ENCODE measurements at regions not wholly inside any gene's neighbourhood (a gene's known extent, or its start where the extent isn't known, plus 50 kb on each side); places are given as distances from the start of the nearest gene placed in this dataset.

DNA sequence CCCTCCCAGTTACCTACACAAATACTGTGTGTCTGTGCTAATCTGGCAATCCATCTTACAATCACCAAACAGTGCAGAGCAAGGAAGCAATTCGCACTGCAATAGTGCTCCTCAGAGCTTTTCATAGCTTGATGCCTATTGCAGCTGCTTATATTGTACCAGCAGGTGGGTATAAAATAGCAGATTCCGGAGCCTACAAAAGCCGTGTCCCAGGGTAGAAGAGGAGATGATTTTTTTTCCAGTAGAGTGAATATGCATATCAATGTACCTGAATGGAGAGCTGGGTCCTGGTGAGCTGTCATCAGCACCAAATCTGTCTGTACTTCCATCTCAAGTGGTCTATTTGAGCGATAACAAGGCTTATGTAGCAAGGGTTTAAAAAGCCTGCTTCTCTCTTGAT is 668.4 kb downstream of the DIAPH3 start:
- Histone ChIP-seq H3K9me3 (ENCODE audit: control insufficient read depth, insufficient read depth, low read length) (no peaks in the 10 kb centered on the region), H3K79me2 (ENCODE audit: control insufficient read depth, low read length) (no peaks in the 10 kb centered on the region), H3K9me2 (replicated peaks; ENCODE audit: control insufficient read depth, low read length) (no peaks in the 10 kb centered on the region), H3K36me3 (ENCODE audit: control insufficient read depth, low read length) (no peaks in the 10 kb centered on the region), H3K4me3 (ENCODE audit: low read length) (no peak overlapping the region), H3K27me3 (ENCODE audit: control insufficient read depth, low read length) (no peaks in the 10 kb centered on the region), H3K4me1 (ENCODE audit: control insufficient read depth, low read length) (no peaks in the 10 kb centered on the region), H4K20me1 (ENCODE audit: control insufficient read depth, insufficient read depth, low read depth, low read length) (no peaks in the 10 kb centered on the region), H3F3A (ENCODE audit: control insufficient read depth, insufficient read depth) (no peaks in the 10 kb centered on the region), H3K4me2 (ENCODE audit: low read length) (no peak overlapping the region), H3K27ac (ENCODE audit: low read depth, low read length) (no peak overlapping the region)
- TF ChIP-seq EZH2phosphoT487 (IDR thresholded peaks at IDR 0.05; ENCODE audit: borderline replicate concordance, low read length): no peak
- TF ChIP-seq, protein P1, sequence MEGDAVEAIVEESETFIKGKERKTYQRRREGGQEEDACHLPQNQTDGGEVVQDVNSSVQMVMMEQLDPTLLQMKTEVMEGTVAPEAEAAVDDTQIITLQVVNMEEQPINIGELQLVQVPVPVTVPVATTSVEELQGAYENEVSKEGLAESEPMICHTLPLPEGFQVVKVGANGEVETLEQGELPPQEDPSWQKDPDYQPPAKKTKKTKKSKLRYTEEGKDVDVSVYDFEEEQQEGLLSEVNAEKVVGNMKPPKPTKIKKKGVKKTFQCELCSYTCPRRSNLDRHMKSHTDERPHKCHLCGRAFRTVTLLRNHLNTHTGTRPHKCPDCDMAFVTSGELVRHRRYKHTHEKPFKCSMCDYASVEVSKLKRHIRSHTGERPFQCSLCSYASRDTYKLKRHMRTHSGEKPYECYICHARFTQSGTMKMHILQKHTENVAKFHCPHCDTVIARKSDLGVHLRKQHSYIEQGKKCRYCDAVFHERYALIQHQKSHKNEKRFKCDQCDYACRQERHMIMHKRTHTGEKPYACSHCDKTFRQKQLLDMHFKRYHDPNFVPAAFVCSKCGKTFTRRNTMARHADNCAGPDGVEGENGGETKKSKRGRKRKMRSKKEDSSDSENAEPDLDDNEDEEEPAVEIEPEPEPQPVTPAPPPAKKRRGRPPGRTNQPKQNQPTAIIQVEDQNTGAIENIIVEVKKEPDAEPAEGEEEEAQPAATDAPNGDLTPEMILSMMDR (IDR thresholded peaks at IDR 0.05; ENCODE audit: low read depth, low read length, poor library complexity, severe bottlenecking): no peak

DNA sequence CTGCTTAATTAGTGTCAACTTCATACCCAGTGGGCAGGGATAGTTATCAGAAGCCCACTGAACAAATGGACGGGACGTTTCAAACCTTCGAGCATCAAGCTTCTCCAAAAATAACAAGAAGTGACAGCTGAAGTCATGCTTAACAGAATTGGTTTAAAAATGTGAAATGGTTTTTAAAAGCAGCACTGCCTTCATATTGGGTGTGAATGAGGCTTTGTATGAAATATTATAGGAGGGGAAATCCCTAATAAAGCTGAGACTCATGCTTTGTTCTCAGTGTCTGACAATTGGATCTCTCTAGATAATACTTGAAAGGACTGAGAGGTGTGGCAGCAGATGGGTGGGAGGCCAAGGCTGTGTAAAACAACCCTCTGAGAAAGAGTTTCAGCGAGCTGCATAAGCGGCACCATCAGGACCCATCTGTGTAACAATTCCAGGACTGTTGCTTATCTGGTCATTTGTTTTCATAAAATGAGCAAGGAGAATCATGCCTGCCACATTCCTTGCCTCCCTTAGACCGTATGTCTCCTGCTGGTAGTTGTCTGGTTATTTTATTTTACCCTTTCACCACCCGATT is 667.7 kb downstream of the DIAPH3 start:
- H3K36me3 ChIP-seq (ENCODE audit: control insufficient read depth, low read length): no peaks in the 10 kb centered on the region
- no peaks in the 10 kb centered on the region for H3K79me2 ChIP-seq (ENCODE audit: control insufficient read depth, low read length)
- H3K9me3 ChIP-seq (ENCODE audit: control insufficient read depth, insufficient read depth, low read length): no peaks in the 10 kb centered on the region
- no peak overlapping the region for H3K4me2 ChIP-seq (ENCODE audit: low read length)
- no peak overlapping the region for H3K27ac ChIP-seq (ENCODE audit: low read depth, low read length)
- no peaks in the 10 kb centered on the region for H3K4me1 ChIP-seq (ENCODE audit: control insufficient read depth, low read length)
- H3F3A ChIP-seq (ENCODE audit: control insufficient read depth, insufficient read depth): no peaks in the 10 kb centered on the region
- no peaks in the 10 kb centered on the region for H3K27me3 ChIP-seq (ENCODE audit: control insufficient read depth, low read length)
- no peak overlapping the region for H3K4me3 ChIP-seq (ENCODE audit: low read length)
- TF ChIP-seq, protein P1 (IDR thresholded peaks at IDR 0.05; ENCODE audit: low read depth, low read length, poor library complexity, severe bottlenecking): no peak
- TF ChIP-seq EZH2phosphoT487 (IDR thresholded peaks at IDR 0.05; ENCODE audit: borderline replicate concordance, low read length): no peak
- no peaks in the 10 kb centered on the region for H3K9me2 ChIP-seq (replicated peaks; ENCODE audit: control insufficient read depth, low read length)
- no peaks in the 10 kb centered on the region for H4K20me1 ChIP-seq (ENCODE audit: control insufficient read depth, insufficient read depth, low read depth, low read length)

DNA sequence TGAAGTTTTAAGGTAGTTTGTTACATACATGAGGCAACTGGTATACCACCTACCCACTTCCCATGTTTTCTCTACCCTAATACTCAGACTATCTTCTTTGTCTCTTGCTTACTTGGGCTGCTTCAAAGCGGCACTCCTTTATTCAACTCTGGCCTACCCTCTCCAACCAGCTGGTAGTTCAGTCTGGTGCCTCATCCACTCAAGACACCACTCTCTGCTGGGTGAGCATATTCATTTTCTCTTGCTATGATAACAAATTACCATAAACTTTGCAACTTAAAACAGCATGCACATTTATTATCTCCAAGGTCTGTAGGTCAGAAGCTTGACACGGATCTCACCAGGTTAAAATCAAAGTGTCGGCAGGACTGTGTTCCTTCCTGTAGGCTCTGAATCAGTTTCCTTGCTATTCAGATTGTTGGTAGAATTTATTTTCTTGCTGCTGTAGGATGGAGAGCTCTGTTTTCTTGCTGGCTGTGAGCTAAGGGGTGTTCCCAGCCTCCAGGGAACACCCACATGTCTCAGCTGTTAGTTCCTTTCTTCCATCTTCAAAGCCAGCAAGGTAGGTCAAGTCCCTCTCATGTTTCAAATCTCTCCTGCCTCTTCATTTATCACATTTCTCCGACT is 666.0 kb downstream of the DIAPH3 start:
- H3K79me2 ChIP-seq (ENCODE audit: control insufficient read depth, low read length): no peaks in the 10 kb centered on the region
- no peak for TF ChIP-seq EZH2phosphoT487 (IDR thresholded peaks at IDR 0.05; ENCODE audit: borderline replicate concordance, low read length)
- TF ChIP-seq, protein P1 (IDR thresholded peaks at IDR 0.05; ENCODE audit: low read depth, low read length, poor library complexity, severe bottlenecking): no peak
- no peak overlapping the region for H3K4me2 ChIP-seq (ENCODE audit: low read length)
- H4K20me1 ChIP-seq (ENCODE audit: control insufficient read depth, insufficient read depth, low read depth, low read length): no peaks in the 10 kb centered on the region
- no peaks in the 10 kb centered on the region for H3K4me1 ChIP-seq (ENCODE audit: control insufficient read depth, low read length)
- H3K27ac ChIP-seq (ENCODE audit: low read depth, low read length): no peak overlapping the region
- no peaks in the 10 kb centered on the region for H3K36me3 ChIP-seq (ENCODE audit: control insufficient read depth, low read length)
- H3K27me3 ChIP-seq (ENCODE audit: control insufficient read depth, low read length): no peaks in the 10 kb centered on the region
- H3K9me2 ChIP-seq (replicated peaks; ENCODE audit: control insufficient read depth, low read length): no peaks in the 10 kb centered on the region
- no peaks in the 10 kb centered on the region for H3F3A ChIP-seq (ENCODE audit: control insufficient read depth, insufficient read depth)
- no peaks in the 10 kb centered on the region for H3K9me3 ChIP-seq (ENCODE audit: control insufficient read depth, insufficient read depth, low read length)
- no peak overlapping the region for H3K4me3 ChIP-seq (ENCODE audit: low read length)

All from DOHH2 (cell line).